ENCODE measurements at regions not wholly inside any gene's neighbourhood (a gene's known extent, or its start where the extent isn't known, plus 50 kb on each side); places are given as distances from the start of the nearest gene placed in this dataset.
"Not testable (repeated sequence)": the region's sequence is repeated elsewhere in the genome, so short reads cannot be mapped to it uniquely, and the experiment has no call there.

GRCh38 chrX:42832764-42833549 is 55.0 kb upstream of the PPP1R2C start:
- no peaks in the 10 kb centered on the region for H3K36me3 ChIP-seq (ENCODE audit: insufficient read depth, low read length)
- H3K9ac ChIP-seq (ENCODE audit: insufficient read length): no peak overlapping the region
- TF ChIP-seq FOXP2 (optimal IDR thresholded peaks at IDR 0.05; ENCODE audit: control extremely low read depth, extremely low read length, insufficient read depth) (no peak), EZH2 (IDR thresholded peaks at IDR 0.05) (no peak), POLR2AphosphoS5 (IDR thresholded peaks at IDR 0.05; ENCODE audit: borderline replicate concordance, low read depth, low read length) (no peak)
- no peak overlapping the region for H3K27ac ChIP-seq
- no peak for DNase-seq (ENCODE audit: low read depth, low spot score)
- peaks cover 5% of the 10 kb centered on the region; the same call in 1 of the 2 replicates for H3K9me3 ChIP-seq (ENCODE audit: low read depth, low read length)
- H3K4me3 ChIP-seq: no peak overlapping the region

GRCh38 chrX:42833550-42833940 is 55.6 kb upstream of the PPP1R2C start:
- not testable (repeated sequence) for H3K36me3 ChIP-seq (ENCODE audit: insufficient read depth, low read length); DNase-seq (ENCODE audit: low read depth, low spot score); H3K27ac ChIP-seq; H3K9me3 ChIP-seq (ENCODE audit: low read depth, low read length); H3K9ac ChIP-seq (ENCODE audit: insufficient read length); H3K4me3 ChIP-seq

DNA sequence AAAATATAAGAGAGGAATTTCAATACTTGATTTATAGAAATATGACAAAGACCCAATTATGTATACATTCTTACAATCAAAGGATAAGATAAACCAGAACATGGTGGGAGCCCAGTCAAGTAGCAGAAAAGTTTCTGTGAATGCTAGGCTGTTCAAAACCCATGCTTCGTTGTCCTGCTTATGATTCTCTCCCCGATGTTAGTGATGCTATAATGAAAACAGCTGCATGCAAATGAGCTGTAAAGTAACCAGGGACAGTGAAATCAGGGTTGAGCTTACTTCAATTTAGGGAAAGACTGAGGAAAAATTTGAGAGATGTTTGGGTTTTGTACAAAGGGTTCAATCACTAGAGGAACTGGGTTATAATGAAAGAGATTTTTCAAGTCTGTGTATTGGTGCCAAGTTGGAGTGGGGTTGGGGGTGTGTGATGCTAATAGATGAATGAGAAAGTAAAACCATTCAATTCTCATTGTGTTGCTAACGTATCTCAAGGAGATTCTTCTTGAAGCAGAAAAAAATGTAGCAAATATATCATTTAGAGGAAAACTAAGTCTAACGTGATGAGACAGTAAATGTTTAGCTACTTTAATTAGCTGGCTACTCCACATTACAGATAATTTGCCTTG is 59.3 kb upstream of the PPP1R2C start:
- Histone ChIP-seq H3K4me3 (no peak overlapping the region), H3K9ac (ENCODE audit: insufficient read length) (no peak overlapping the region), H3K27ac (no peak overlapping the region), H3K36me3 (ENCODE audit: insufficient read depth, low read length) (no peaks in the 10 kb centered on the region), H3K9me3 (ENCODE audit: low read depth, low read length) (no peaks in the 10 kb centered on the region)
- TF ChIP-seq POLR2AphosphoS5 (IDR thresholded peaks at IDR 0.05; ENCODE audit: borderline replicate concordance, low read depth, low read length) (no peak), EZH2 (IDR thresholded peaks at IDR 0.05) (no peak), FOXP2 (optimal IDR thresholded peaks at IDR 0.05; ENCODE audit: control extremely low read depth, extremely low read length, insufficient read depth) (no peak)
- DNase-seq (ENCODE audit: low read depth, low spot score): no peak

GRCh38 chrX:42837747-42838146 is 59.8 kb upstream of the PPP1R2C start:
- no peak for TF ChIP-seq EZH2 (IDR thresholded peaks at IDR 0.05)
- TF ChIP-seq POLR2AphosphoS5 (IDR thresholded peaks at IDR 0.05; ENCODE audit: borderline replicate concordance, low read depth, low read length): no peak
- TF ChIP-seq FOXP2 (optimal IDR thresholded peaks at IDR 0.05; ENCODE audit: control extremely low read depth, extremely low read length, insufficient read depth): no peak
- Histone ChIP-seq H3K36me3 (ENCODE audit: insufficient read depth, low read length) (no peaks in the 10 kb centered on the region), H3K9ac (ENCODE audit: insufficient read length) (no peak overlapping the region), H3K4me3 (no peak overlapping the region), H3K9me3 (ENCODE audit: low read depth, low read length) (no peaks in the 10 kb centered on the region), H3K27ac (no peak overlapping the region)
- no peak for DNase-seq (ENCODE audit: low read depth, low spot score)

DNA sequence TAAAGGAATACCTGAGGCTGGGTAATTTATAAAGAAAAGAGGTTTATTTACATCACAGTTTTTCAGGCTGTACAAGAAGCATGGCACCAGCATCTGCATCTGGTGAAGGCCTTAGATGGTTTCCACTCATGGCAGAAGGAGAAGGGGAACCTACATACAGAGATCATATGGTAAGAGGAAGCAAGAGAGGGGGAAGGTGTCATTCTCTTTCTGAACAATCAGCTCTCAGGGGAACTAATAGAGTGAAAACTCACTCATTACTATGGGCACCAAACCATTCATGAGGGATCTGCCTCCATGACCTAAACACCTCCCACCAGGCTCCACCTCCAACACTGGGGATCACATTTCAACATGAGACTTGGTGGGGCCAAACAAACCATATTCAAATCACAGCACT is 61.7 kb upstream of the PPP1R2C start:
- no peak overlapping the region for H3K27ac ChIP-seq
- no peaks in the 10 kb centered on the region for H3K9me3 ChIP-seq (ENCODE audit: low read depth, low read length)
- no peaks in the 10 kb centered on the region for H3K36me3 ChIP-seq (ENCODE audit: insufficient read depth, low read length)
- no peak overlapping the region for H3K9ac ChIP-seq (ENCODE audit: insufficient read length)
- H3K4me3 ChIP-seq: no peak overlapping the region
- DNase-seq (ENCODE audit: low read depth, low spot score): no peak
- TF ChIP-seq EZH2 (IDR thresholded peaks at IDR 0.05) (no peak), FOXP2 (optimal IDR thresholded peaks at IDR 0.05; ENCODE audit: control extremely low read depth, extremely low read length, insufficient read depth) (no peak), POLR2AphosphoS5 (IDR thresholded peaks at IDR 0.05; ENCODE audit: borderline replicate concordance, low read depth, low read length) (no peak)

GRCh38 chrX:42846741-42847140 is 68.8 kb upstream of the PPP1R2C start:
- Histone ChIP-seq H3K4me3 (no peak overlapping the region), H3K27ac (no peak overlapping the region), H3K9ac (ENCODE audit: insufficient read length) (no peak overlapping the region), H3K36me3 (ENCODE audit: insufficient read depth, low read length) (no peaks in the 10 kb centered on the region), H3K9me3 (ENCODE audit: low read depth, low read length) (no peaks in the 10 kb centered on the region)
- no peak for DNase-seq (ENCODE audit: low read depth, low spot score)
- TF ChIP-seq EZH2 (IDR thresholded peaks at IDR 0.05) (no peak), FOXP2 (optimal IDR thresholded peaks at IDR 0.05; ENCODE audit: control extremely low read depth, extremely low read length, insufficient read depth) (no peak), POLR2AphosphoS5 (IDR thresholded peaks at IDR 0.05; ENCODE audit: borderline replicate concordance, low read depth, low read length) (no peak)

- Histone ChIP-seq H3K36me3 (ENCODE audit: insufficient read depth, low read length) (no peaks in the 10 kb centered on the region), H3K4me3 (no peak overlapping the region), H3K9me3 (ENCODE audit: low read depth, low read length) (no peaks in the 10 kb centered on the region), H3K27ac (no peak overlapping the region), H3K9ac (ENCODE audit: insufficient read length) (no peak overlapping the region)
- no peak for TF ChIP-seq EZH2 (IDR thresholded peaks at IDR 0.05)
- no peak for TF ChIP-seq FOXP2 (optimal IDR thresholded peaks at IDR 0.05; ENCODE audit: control extremely low read depth, extremely low read length, insufficient read depth)
- TF ChIP-seq POLR2AphosphoS5 (IDR thresholded peaks at IDR 0.05; ENCODE audit: borderline replicate concordance, low read depth, low read length): no peak
- DNase-seq (ENCODE audit: low read depth, low spot score): no peak
Observed at GRCh38 chrX:42855259-42855658, 77.3 kb upstream of the PPP1R2C start.

- Histone ChIP-seq H3K9ac (ENCODE audit: insufficient read length) (no peak overlapping the region), H3K36me3 (ENCODE audit: insufficient read depth, low read length) (no peaks in the 10 kb centered on the region), H3K4me3 (no peak overlapping the region), H3K27ac (no peak overlapping the region), H3K9me3 (ENCODE audit: low read depth, low read length) (no peaks in the 10 kb centered on the region)
- no peak for DNase-seq (ENCODE audit: low read depth, low spot score)
- no peak for TF ChIP-seq POLR2AphosphoS5 (IDR thresholded peaks at IDR 0.05; ENCODE audit: borderline replicate concordance, low read depth, low read length)
- TF ChIP-seq EZH2 (IDR thresholded peaks at IDR 0.05): no peak
- TF ChIP-seq FOXP2 (optimal IDR thresholded peaks at IDR 0.05; ENCODE audit: control extremely low read depth, extremely low read length, insufficient read depth): no peak
Observed at GRCh38 chrX:42857766-42858165, 79.8 kb upstream of the PPP1R2C start.

All from SK-N-MC (cell line).